Natural killer cell (primary cell): ENCODE measurements at regions not wholly inside any gene's neighbourhood (a gene's known extent, or its start where the extent isn't known, plus 50 kb on each side); places are given as distances from the start of the nearest gene placed in this dataset.

Experiments used
- ATAC-seq, 3 donors: fragments of 150-1000 bp in 2 of 3; fragments of 200-7000 bp in 1 of 3; cut with Tn5 transposase; 1 replicate in 1 of 3; 2 replicates in 2 of 3; pipeline ENCODE4 v1.10.0; 2021; ENCODE audit warnings: mild to moderate bottlenecking in 2 of 3, moderate library complexity in 2 of 3
- DNase-seq, 2 donors: peaks; one replicate each; pipeline versions ENCODE4 v3.0.0 to v3.0.0-alpha.2; 2013 to 2021; ENCODE audit warnings: mixed read lengths in 1 of 2
- H3K27ac ChIP-seq: one replicate; pipeline ENCODE4 v1.5.1; 2013; ENCODE audit warnings: mild to moderate bottlenecking, low read length
- H3K27me3 ChIP-seq: one replicate; pipeline ENCODE4 v1.6.1; 2013; ENCODE audit warnings: low read length; ENCODE audit not compliant: control insufficient read depth, insufficient read depth
- H3K36me3 ChIP-seq: one replicate; pipeline ENCODE4 v1.6.1; 2013; ENCODE audit warnings: low read length; ENCODE audit not compliant: control insufficient read depth, insufficient read depth
- H3K4me1 ChIP-seq: one replicate; pipeline ENCODE4 v1.6.1; 2013; ENCODE audit warnings: low read length; ENCODE audit not compliant: control insufficient read depth, insufficient read depth
- H3K4me3 ChIP-seq: one replicate; pipeline ENCODE4 v1.5.1; 2013; ENCODE audit warnings: low read length
- H3K9me3 ChIP-seq: one replicate; pipeline ENCODE4 v1.6.1; 2013; ENCODE audit warnings: low read length; ENCODE audit not compliant: control insufficient read depth, insufficient read depth
- H3K27ac Mint-ChIP-seq, 2 donors: one replicate each; pipeline ENCODE4 v1.8.0; 2022; ENCODE audit warnings: mild to moderate bottlenecking in 2 of 2, mixed read lengths in 2 of 2, moderate library complexity in 1 of 2
- H3K27me3 Mint-ChIP-seq, 2 donors: one replicate each; pipeline ENCODE4 v1.8.0; 2022; ENCODE audit warnings: low read depth in 2 of 2, mixed read lengths in 2 of 2
- H3K36me3 Mint-ChIP-seq: one replicate; pipeline ENCODE4 v1.8.0; 2022; ENCODE audit warnings: mixed read lengths
- H3K4me1 Mint-ChIP-seq, 2 donors: one replicate each; pipeline ENCODE4 v1.8.0; 2022; ENCODE audit warnings: mixed read lengths in 2 of 2
- H3K4me3 Mint-ChIP-seq: one replicate; pipeline ENCODE4 v1.8.0; 2022; ENCODE audit warnings: mild to moderate bottlenecking, moderate library complexity, mixed read lengths
- H3K9me3 Mint-ChIP-seq, 2 donors: one replicate each; pipeline ENCODE4 v1.8.0; 2022; ENCODE audit warnings: mixed read lengths in 2 of 2
- WGBS: methylation state at CpG from one replicate; pipeline ENCODE4 v1.1.7; 2013; ENCODE audit warnings: missing lambda C conversion rate; ENCODE audit not compliant: insufficient coverage; 5-methylcytosine and 5-hydroxymethylcytosine counted together
- intact Hi-C: fragments of 100-400 bp; cut with micrococcal nuclease; formaldehyde crosslinking; loops from one replicate; pipeline ENCODE4 v1.14.2; 2022
- TF ChIP-seq, protein P1 (sequence below): fragments of 200-600 bp; IDR thresholded peaks from one replicate; pipeline ENCODE4 v1.8.0; 2022; ENCODE audit warnings: antibody characterized with exemption

DNA sequence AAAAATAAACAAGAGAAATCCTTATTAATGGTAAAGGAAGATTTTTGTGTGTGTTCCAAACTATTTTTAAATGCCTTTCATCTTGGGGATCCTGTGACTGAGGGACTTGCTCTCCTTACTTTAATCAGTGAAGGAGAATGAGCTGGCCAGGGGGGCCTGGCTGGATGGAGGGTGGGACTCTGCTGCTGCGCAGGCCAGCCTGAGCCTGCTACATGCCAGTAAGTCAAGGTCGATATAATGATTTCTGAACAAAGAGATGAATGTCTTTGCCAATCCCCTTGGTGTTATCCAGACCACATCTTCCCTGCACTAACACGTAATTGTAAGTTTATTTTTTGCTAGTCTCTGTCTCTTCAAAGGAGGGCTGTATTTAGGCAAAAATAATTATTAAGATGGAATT is 1679.2 kb upstream of the TENM3 start:
- Histone ChIP-seq H3K27ac (no peak overlapping the region), H3K36me3 (no peaks in the 10 kb centered on the region), H3K9me3 (peaks cover 11% of the 10 kb centered on the region), H3K27me3 (no peaks in the 10 kb centered on the region), H3K4me1 (no peaks in the 10 kb centered on the region), H3K4me3 (no peak overlapping the region)
- ATAC-seq (no peak), DNase-seq (no peak)
- H3K27ac Mint-ChIP-seq, result no peak overlapping the region
- 100% methylated on average over 3 of the region's 3 CpGs for WGBS
- H3K9me3 Mint-ChIP-seq, result peaks cover 5 to 10% of the 10 kb centered on the region in 2 donors
- no peaks in the 10 kb centered on the region for H3K4me1 Mint-ChIP-seq
- no peaks in the 10 kb centered on the region for H3K27me3 Mint-ChIP-seq
- TF ChIP-seq, protein P1, sequence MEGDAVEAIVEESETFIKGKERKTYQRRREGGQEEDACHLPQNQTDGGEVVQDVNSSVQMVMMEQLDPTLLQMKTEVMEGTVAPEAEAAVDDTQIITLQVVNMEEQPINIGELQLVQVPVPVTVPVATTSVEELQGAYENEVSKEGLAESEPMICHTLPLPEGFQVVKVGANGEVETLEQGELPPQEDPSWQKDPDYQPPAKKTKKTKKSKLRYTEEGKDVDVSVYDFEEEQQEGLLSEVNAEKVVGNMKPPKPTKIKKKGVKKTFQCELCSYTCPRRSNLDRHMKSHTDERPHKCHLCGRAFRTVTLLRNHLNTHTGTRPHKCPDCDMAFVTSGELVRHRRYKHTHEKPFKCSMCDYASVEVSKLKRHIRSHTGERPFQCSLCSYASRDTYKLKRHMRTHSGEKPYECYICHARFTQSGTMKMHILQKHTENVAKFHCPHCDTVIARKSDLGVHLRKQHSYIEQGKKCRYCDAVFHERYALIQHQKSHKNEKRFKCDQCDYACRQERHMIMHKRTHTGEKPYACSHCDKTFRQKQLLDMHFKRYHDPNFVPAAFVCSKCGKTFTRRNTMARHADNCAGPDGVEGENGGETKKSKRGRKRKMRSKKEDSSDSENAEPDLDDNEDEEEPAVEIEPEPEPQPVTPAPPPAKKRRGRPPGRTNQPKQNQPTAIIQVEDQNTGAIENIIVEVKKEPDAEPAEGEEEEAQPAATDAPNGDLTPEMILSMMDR, result no peak
- no peak overlapping the region for H3K4me3 Mint-ChIP-seq
- H3K36me3 Mint-ChIP-seq, result peaks cover 5% of the 10 kb centered on the region
- intact Hi-C loops, result no loop called here

DNA sequence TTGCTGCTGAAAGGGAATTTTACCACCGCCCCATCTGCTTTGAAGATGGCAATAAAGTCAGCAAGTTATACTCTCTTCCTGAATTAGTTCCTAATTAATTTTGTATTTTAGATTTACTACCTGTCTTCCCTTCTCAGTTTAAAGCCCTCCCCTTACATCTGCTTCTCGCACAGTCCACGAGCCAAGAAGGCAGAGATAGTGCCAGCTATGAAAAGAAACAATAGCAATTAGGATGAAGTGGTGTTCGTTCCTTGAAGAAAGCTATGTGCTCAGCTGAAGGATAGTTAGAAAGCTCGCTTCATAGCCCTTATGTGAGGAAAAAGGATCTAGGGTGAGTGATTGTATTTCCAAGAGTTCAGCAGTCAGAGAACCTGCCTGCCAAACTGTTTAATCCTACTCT is 1678.8 kb upstream of the TENM3 start:
- DNase-seq (no peak), ATAC-seq (no peak)
- H3K27me3 Mint-ChIP-seq, result no peaks in the 10 kb centered on the region
- Histone ChIP-seq H3K27me3 (no peaks in the 10 kb centered on the region), H3K4me3 (no peak overlapping the region), H3K4me1 (no peaks in the 10 kb centered on the region), H3K9me3 (peaks cover 11% of the 10 kb centered on the region), H3K27ac (no peak overlapping the region), H3K36me3 (no peaks in the 10 kb centered on the region)
- WGBS, result 84% methylated on average over 3 of the region's 5 CpGs
- no peak overlapping the region for H3K27ac Mint-ChIP-seq
- H3K9me3 Mint-ChIP-seq, result peaks cover 5 to 10% of the 10 kb centered on the region in 2 donors
- peaks cover 5% of the 10 kb centered on the region for H3K36me3 Mint-ChIP-seq
- H3K4me3 Mint-ChIP-seq, result no peak overlapping the region
- no peaks in the 10 kb centered on the region for H3K4me1 Mint-ChIP-seq
- intact Hi-C loops, result no loop called here
- TF ChIP-seq, protein P1, result no peak

DNA sequence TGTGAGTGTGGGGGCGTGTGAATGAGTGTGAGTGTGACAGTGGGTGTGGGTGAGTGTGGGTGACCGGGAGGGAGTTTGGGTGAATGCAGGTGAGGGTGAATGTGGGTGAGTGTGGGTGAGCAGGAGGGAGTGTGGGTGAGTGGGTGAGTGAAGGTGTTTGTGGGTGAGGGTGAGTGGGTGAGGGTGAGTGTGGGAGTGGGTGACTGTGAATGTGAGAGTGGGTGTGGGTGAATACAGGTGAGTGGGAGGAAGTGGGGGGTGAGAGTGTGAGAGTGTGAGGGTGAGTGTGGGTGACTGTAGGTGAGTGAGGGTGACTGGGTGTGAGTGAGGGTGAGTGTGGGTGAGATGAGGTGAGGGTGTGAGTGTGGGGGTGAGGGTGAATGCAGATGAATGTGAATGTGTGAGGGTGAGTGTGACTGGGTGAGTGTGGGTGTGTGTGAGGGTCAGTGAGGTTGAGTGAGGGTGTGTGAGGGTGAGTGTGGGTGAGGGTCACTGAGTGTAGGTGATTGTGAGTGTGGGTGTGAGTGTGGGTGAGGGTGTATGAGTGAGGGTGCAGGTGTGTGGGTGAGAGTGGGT is 1677.3 kb upstream of the TENM3 start:
- no peak overlapping the region for H3K4me3 ChIP-seq
- TF ChIP-seq, protein P1, result no peak
- peaks cover 5% of the 10 kb centered on the region for H3K36me3 Mint-ChIP-seq
- no peak overlapping the region for H3K4me3 Mint-ChIP-seq
- DNase-seq (no peak), ATAC-seq (peak in 1 of 3 donors; percentile 32)
- H3K27ac Mint-ChIP-seq, result no peak overlapping the region
- intact Hi-C loops, result no loop called here
- H3K27me3 ChIP-seq, result no peaks in the 10 kb centered on the region
- H3K9me3 Mint-ChIP-seq, result peaks cover 8 to 12% of the 10 kb centered on the region in 2 donors
- no peaks in the 10 kb centered on the region for H3K4me1 ChIP-seq
- WGBS, result 59% methylated on average over 2 of the region's 2 CpGs
- peaks cover 11% of the 10 kb centered on the region for H3K9me3 ChIP-seq
- H3K27me3 Mint-ChIP-seq, result no peaks in the 10 kb centered on the region
- H3K4me1 Mint-ChIP-seq, result no peaks in the 10 kb centered on the region
- H3K36me3 ChIP-seq, result no peaks in the 10 kb centered on the region
- H3K27ac ChIP-seq, result no peak overlapping the region

DNA sequence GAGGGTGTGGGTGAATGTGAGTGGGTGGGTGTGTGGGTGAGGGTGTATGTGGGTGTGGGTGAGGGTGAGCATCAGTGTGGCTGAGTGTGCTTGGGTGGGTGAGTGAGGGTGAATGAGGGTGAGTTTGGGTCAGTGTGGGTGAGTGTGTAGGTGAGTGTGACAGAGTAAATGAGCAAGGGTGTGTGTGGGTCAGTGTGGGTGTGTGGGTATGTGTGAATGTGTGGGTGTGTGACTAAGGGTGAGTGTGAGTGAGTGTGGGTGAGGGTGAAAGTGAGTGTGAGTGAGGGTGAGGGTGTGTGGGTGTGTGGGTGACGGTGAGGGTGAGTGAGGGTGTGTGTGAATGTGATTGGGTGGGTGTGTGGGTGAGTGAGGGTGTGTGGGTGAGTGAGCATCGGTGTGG is 1676.7 kb upstream of the TENM3 start:
- DNase-seq (no peak), ATAC-seq (peak in 1 of 3 donors; percentile 18)

More for the DNA sequence above, 1676.7 kb upstream of the TENM3 start:
- WGBS, result 73% methylated on average over 2 of the region's 2 CpGs
- Mint-ChIP-seq H3K27ac (no peak overlapping the region), H3K27me3 (no peaks in the 10 kb centered on the region), H3K4me1 (no peaks in the 10 kb centered on the region), H3K9me3 (peaks cover 10 to 13% of the 10 kb centered on the region in 2 donors), H3K4me3 (no peak overlapping the region), H3K36me3 (peaks cover 5% of the 10 kb centered on the region)
- Histone ChIP-seq H3K4me3 (no peak overlapping the region), H3K36me3 (no peaks in the 10 kb centered on the region), H3K27me3 (no peaks in the 10 kb centered on the region), H3K27ac (no peak overlapping the region), H3K4me1 (no peaks in the 10 kb centered on the region), H3K9me3 (peaks cover 11% of the 10 kb centered on the region)
- intact Hi-C loops, result no loop called here
- TF ChIP-seq, protein P1, result no peak
